T-helper 17 cell (primary cell): ENCODE measurements at regions not wholly inside any gene's neighbourhood (a gene's known extent, or its start where the extent isn't known, plus 50 kb on each side); places are given as distances from the start of the nearest gene placed in this dataset.

ENCODE experiments used
- ATAC-seq: fragments of 150-1000 bp; cut with Tn5 transposase; 2 replicates; pipeline ENCODE4 v1.10.0; 2021; ENCODE audit warnings: mild to moderate bottlenecking, moderate library complexity
- DNase-seq, 3 donors: peaks; one replicate each; pipeline versions ENCODE4 v3.0.0 to v3.0.0-alpha.2; 2020 to 2021
- H3K9me3 ChIP-seq: one replicate; pipeline ENCODE4 v1.7.0; 2013; ENCODE audit warnings: low read length, mild to moderate bottlenecking; ENCODE audit not compliant: control insufficient read depth, poor library complexity, severe bottlenecking
- H3K27ac Mint-ChIP-seq: one replicate; pipeline ENCODE4 v1.8.0; 2022; ENCODE audit warnings: mild to moderate bottlenecking, moderate library complexity, mixed read lengths
- H3K27me3 Mint-ChIP-seq: one replicate; pipeline ENCODE4 v1.8.0; 2022; ENCODE audit warnings: mixed read lengths
- H3K36me3 Mint-ChIP-seq: one replicate; pipeline ENCODE4 v1.8.0; 2022; ENCODE audit warnings: low read depth, mixed read lengths
- H3K4me1 Mint-ChIP-seq: one replicate; pipeline ENCODE4 v1.8.0; 2022; ENCODE audit warnings: mild to moderate bottlenecking, mixed read lengths
- H3K4me3 Mint-ChIP-seq: one replicate; pipeline ENCODE4 v1.8.0; 2022; ENCODE audit warnings: mild to moderate bottlenecking, moderate library complexity, mixed read lengths

GRCh38 chr5:9895302-9895645, 265.1 kb upstream of the TAS2R1 start:
- Mint-ChIP-seq H3K4me3 (no peak overlapping the region), H3K27me3 (no peaks in the 10 kb centered on the region), H3K36me3 (no peaks in the 10 kb centered on the region), H3K4me1 (no peaks in the 10 kb centered on the region), H3K27ac (no peak overlapping the region)
- ATAC-seq: no peak
- no peak for DNase-seq
- H3K9me3 ChIP-seq: no peaks in the 10 kb centered on the region

DNA sequence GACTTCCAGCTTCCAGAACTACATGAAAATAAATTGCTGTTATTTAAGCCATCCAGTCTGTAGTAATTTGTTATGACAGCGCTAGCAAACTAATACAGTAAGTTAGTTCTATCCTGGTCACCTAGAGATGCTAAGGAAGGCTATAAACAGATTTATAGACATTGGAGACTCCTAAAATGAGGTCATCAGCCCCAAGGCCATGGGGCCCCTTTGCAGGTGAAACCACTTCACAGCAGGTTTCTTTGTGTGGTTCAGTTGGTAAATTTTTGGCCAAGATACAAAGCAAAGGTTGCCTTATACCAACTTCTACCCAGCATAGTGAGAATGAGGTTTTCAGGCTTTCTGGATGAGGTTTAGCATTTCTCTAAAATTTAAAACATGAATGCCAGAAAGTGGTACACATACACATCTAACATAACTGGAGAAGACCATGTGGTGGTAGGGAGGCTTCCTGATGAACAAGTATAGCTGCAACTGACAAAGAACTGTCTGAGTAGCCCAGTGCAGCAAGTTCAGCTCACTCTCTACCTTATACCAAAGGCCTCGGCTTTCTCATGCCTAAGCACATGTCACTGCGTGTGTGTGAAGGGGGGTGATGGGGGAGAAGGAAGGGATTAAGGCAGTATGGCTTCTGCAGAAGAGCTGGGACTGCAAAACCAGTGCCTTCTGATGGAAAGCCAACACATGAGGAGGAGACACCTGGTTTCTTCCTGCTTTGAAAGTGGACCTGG, 264.6 kb upstream of the TAS2R1 start:
- Mint-ChIP-seq H3K4me3 (no peak overlapping the region), H3K27ac (no peak overlapping the region), H3K4me1 (no peaks in the 10 kb centered on the region), H3K36me3 (no peaks in the 10 kb centered on the region), H3K27me3 (no peaks in the 10 kb centered on the region)
- DNase-seq (no peak), ATAC-seq (no peak)
- no peaks in the 10 kb centered on the region for H3K9me3 ChIP-seq

GRCh38 chr5:9892696-9893095, 262.5 kb upstream of the TAS2R1 start:
- no peaks in the 10 kb centered on the region for H3K9me3 ChIP-seq
- no peak for ATAC-seq
- no peak overlapping the region for H3K27ac Mint-ChIP-seq
- no peaks in the 10 kb centered on the region for H3K4me1 Mint-ChIP-seq
- H3K4me3 Mint-ChIP-seq: no peak overlapping the region
- DNase-seq: no peak
- H3K36me3 Mint-ChIP-seq: no peaks in the 10 kb centered on the region
- H3K27me3 Mint-ChIP-seq: no peaks in the 10 kb centered on the region

- no peaks in the 10 kb centered on the region for H3K36me3 Mint-ChIP-seq
- no peaks in the 10 kb centered on the region for H3K4me1 Mint-ChIP-seq
- no peak for ATAC-seq
- H3K4me3 Mint-ChIP-seq: no peak overlapping the region
- H3K27ac Mint-ChIP-seq: no peak overlapping the region
- H3K27me3 Mint-ChIP-seq: no peaks in the 10 kb centered on the region
- no peak for DNase-seq
- H3K9me3 ChIP-seq: no peaks in the 10 kb centered on the region
Measured at GRCh38 chr5:9889511-9889910, 259.4 kb upstream of the TAS2R1 start.

DNA sequence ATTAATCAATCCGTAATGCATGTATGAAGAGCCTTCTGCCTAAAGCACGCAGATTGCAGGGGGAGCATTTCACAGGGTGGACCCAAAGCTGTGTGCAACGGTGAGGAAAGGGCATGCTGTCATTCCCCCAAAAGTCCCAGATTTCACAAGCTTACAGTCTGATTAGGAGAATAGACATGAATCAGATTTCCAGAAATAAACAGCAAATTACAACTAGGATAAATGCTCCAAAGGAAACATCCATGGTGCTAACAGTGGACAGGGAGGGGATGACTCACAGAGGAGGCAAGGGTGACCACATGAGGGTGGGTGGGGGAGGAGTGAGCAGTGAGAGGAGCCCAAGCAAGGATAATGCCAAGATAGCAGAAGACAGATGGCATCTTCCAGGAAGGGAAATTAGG, 258.4 kb upstream of the TAS2R1 start:
- H3K4me1 Mint-ChIP-seq: no peaks in the 10 kb centered on the region
- H3K27ac Mint-ChIP-seq: no peak overlapping the region
- H3K9me3 ChIP-seq: no peaks in the 10 kb centered on the region
- H3K36me3 Mint-ChIP-seq: no peaks in the 10 kb centered on the region
- no peaks in the 10 kb centered on the region for H3K27me3 Mint-ChIP-seq
- H3K4me3 Mint-ChIP-seq: no peak overlapping the region
- no peak for ATAC-seq
- DNase-seq: no peak

DNA sequence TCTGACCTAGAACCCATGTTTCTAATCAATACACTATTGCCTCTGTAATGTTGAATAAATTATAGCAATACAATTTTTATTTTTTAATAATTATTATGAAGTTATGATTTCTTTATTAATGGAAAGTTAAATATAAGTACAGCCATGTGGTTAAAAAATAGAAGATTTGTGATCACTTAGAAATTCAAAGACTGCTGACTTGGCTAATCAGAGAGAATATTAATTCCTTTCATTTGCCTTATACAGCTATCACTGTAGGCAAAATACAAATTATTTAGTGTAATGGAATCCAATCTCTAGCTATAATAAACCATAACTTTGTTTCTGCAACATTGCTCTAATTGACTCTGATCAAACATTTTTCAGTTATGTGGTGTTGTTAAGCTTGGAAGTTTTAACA, 255.0 kb upstream of the TAS2R1 start:
- DNase-seq (no peak), ATAC-seq (no peak)
- H3K27ac Mint-ChIP-seq: no peak overlapping the region
- no peak overlapping the region for H3K4me3 Mint-ChIP-seq
- H3K36me3 Mint-ChIP-seq: no peaks in the 10 kb centered on the region
- no peaks in the 10 kb centered on the region for H3K9me3 ChIP-seq
- no peaks in the 10 kb centered on the region for H3K27me3 Mint-ChIP-seq
- H3K4me1 Mint-ChIP-seq: no peaks in the 10 kb centered on the region

DNA sequence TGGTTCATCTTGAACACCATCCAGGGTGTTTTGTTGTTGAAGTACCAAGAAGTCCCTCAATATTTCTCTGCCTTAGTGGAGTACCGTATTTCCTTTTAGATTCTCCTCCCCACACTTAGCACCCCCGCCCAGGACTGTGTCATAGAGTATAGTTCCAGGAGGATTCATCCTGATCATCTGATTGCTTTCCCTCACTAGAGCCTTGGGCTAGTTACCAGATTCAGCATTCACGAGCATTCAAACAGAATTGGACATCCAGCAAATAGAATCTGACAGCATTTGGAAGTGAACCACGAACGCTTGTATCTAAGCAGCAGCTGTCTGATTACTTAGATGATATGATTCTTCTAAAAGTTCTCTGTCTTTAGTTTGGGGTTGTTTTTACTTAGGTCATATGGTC, 248.1 kb upstream of the TAS2R1 start:
- no peaks in the 10 kb centered on the region for H3K27me3 Mint-ChIP-seq
- H3K4me3 Mint-ChIP-seq: no peak overlapping the region
- H3K36me3 Mint-ChIP-seq: no peaks in the 10 kb centered on the region
- DNase-seq: no peak
- no peak for ATAC-seq
- H3K4me1 Mint-ChIP-seq: no peaks in the 10 kb centered on the region
- no peak overlapping the region for H3K27ac Mint-ChIP-seq
- H3K9me3 ChIP-seq: peaks cover 4% of the 10 kb centered on the region

GRCh38 chr5:9877488-9877887, 247.3 kb upstream of the TAS2R1 start:
- H3K9me3 ChIP-seq: peaks cover 4% of the 10 kb centered on the region
- ATAC-seq (no peak), DNase-seq (no peak)
- Mint-ChIP-seq H3K4me1 (no peaks in the 10 kb centered on the region), H3K27me3 (no peaks in the 10 kb centered on the region), H3K36me3 (no peaks in the 10 kb centered on the region), H3K27ac (no peak overlapping the region), H3K4me3 (no peak overlapping the region)

GRCh38 chr5:9876451-9876850, 246.3 kb upstream of the TAS2R1 start:
- DNase-seq (no peak), ATAC-seq (no peak)
- Mint-ChIP-seq H3K4me3 (no peak overlapping the region), H3K27ac (no peak overlapping the region), H3K4me1 (no peaks in the 10 kb centered on the region), H3K36me3 (no peaks in the 10 kb centered on the region), H3K27me3 (no peaks in the 10 kb centered on the region)
- H3K9me3 ChIP-seq: peaks cover 4% of the 10 kb centered on the region

DNA sequence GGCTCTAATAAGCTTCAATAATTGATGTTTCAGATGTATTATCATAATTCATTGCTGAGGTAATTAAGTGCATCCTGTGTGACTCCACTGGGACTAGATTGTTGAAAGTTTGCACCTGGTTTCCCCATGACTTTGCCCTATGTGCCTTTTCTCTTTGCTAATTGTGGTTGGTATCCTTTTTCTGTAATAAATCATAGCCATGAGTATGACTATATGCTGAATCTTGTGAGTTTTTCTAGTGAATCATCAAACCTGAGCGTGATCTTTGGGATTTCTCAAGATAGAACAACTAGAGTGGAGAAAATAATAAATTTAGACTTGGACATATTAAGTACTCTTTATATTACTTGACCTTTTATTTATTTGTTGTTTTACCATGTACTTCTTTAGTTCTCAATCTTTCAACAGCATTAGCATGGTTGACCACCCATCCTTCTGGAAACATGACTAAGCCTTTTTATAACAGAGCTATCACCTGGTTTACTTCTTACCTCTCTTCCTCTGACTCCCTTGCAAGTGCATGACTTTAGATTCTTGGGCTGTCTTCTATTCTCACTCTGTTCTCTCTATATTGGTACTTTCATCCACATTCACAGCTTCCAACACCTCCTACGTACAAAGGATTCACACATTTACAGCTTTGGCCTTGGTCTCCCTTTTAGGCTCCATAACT, 239.6 kb upstream of the TAS2R1 start:
- no peaks in the 10 kb centered on the region for H3K36me3 Mint-ChIP-seq
- no peaks in the 10 kb centered on the region for H3K27me3 Mint-ChIP-seq
- no peak overlapping the region for H3K4me3 Mint-ChIP-seq
- DNase-seq (no peak), ATAC-seq (no peak)
- H3K27ac Mint-ChIP-seq: no peak overlapping the region
- H3K9me3 ChIP-seq: peaks cover 2% of the 10 kb centered on the region
- no peaks in the 10 kb centered on the region for H3K4me1 Mint-ChIP-seq

GRCh38 chr5:9865574-9865973, 235.4 kb upstream of the TAS2R1 start:
- H3K9me3 ChIP-seq: peaks cover 2% of the 10 kb centered on the region
- Mint-ChIP-seq H3K27me3 (no peaks in the 10 kb centered on the region), H3K36me3 (no peaks in the 10 kb centered on the region), H3K4me3 (no peak overlapping the region), H3K4me1 (no peaks in the 10 kb centered on the region), H3K27ac (no peak overlapping the region)
- DNase-seq (no peak), ATAC-seq (no peak)

DNA sequence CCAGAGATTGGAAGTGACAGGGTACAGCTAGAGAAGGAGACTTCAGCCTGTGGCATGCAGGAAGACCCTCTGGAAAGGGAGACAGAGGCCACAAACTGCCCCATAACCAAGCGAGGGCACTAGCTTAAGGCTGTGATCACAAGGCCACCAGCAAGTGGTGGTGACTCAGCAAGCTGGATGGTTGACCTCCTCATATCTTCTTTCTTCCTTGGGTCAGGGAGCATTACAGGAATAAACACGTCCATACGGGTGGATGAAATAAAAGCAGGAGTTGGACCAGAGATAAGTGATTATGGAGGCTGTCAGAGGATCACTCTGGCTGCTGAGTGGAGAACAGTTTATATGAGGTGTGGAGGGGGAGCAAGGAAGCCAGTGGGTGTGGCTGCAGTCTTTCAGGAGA, 234.6 kb upstream of the TAS2R1 start:
- H3K27me3 Mint-ChIP-seq: no peaks in the 10 kb centered on the region
- DNase-seq (no peak), ATAC-seq (no peak)
- H3K4me3 Mint-ChIP-seq: no peak overlapping the region
- H3K4me1 Mint-ChIP-seq: no peaks in the 10 kb centered on the region
- H3K36me3 Mint-ChIP-seq: no peaks in the 10 kb centered on the region
- H3K9me3 ChIP-seq: peaks cover 2% of the 10 kb centered on the region
- no peak overlapping the region for H3K27ac Mint-ChIP-seq

GRCh38 chr5:9863486-9863885, 233.3 kb upstream of the TAS2R1 start:
- Mint-ChIP-seq H3K27me3 (no peaks in the 10 kb centered on the region), H3K27ac (no peak overlapping the region), H3K36me3 (no peaks in the 10 kb centered on the region), H3K4me1 (no peaks in the 10 kb centered on the region), H3K4me3 (no peak overlapping the region)
- ATAC-seq (no peak), DNase-seq (no peak)
- peaks cover 2% of the 10 kb centered on the region for H3K9me3 ChIP-seq

GRCh38 chr5:9861666-9862256, 231.6 kb upstream of the TAS2R1 start:
- H3K9me3 ChIP-seq: no peaks in the 10 kb centered on the region
- H3K4me1 Mint-ChIP-seq: no peaks in the 10 kb centered on the region
- DNase-seq: no peak
- ATAC-seq: no peak
- H3K27me3 Mint-ChIP-seq: no peaks in the 10 kb centered on the region
- no peak overlapping the region for H3K27ac Mint-ChIP-seq
- H3K4me3 Mint-ChIP-seq: no peak overlapping the region
- H3K36me3 Mint-ChIP-seq: no peaks in the 10 kb centered on the region
